ENCODE measurements at regions not wholly inside any gene's neighbourhood (a gene's known extent, or its start where the extent isn't known, plus 50 kb on each side); places are given as distances from the start of the nearest gene placed in this dataset.

DNA sequence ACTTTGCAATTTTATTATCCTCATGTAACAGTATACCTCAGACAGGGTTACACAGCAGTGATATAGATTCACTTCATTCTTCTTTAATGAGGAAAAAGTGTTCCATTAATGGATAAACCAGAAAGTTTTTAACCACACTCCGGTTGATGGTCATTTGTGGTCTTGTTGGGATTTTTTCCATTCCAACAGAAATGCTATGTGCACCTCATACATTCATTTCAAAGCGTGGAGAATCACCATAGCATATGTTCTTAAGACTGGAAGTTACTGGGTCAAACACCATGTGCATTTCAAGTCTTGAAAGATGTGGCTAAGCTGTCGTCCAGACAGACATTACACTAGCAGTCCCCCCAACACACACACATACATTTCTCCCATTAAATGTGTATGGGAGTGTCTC lies 245.8 kb upstream of the CDH5 start:
- TF ChIP-seq, protein P1, sequence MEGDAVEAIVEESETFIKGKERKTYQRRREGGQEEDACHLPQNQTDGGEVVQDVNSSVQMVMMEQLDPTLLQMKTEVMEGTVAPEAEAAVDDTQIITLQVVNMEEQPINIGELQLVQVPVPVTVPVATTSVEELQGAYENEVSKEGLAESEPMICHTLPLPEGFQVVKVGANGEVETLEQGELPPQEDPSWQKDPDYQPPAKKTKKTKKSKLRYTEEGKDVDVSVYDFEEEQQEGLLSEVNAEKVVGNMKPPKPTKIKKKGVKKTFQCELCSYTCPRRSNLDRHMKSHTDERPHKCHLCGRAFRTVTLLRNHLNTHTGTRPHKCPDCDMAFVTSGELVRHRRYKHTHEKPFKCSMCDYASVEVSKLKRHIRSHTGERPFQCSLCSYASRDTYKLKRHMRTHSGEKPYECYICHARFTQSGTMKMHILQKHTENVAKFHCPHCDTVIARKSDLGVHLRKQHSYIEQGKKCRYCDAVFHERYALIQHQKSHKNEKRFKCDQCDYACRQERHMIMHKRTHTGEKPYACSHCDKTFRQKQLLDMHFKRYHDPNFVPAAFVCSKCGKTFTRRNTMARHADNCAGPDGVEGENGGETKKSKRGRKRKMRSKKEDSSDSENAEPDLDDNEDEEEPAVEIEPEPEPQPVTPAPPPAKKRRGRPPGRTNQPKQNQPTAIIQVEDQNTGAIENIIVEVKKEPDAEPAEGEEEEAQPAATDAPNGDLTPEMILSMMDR (IDR thresholded peaks at IDR 0.05; ENCODE audit: low read depth, low read length), result no peak
- no peak overlapping the region for H3K4me3 ChIP-seq (ENCODE audit: low read depth, low read length)

DNA sequence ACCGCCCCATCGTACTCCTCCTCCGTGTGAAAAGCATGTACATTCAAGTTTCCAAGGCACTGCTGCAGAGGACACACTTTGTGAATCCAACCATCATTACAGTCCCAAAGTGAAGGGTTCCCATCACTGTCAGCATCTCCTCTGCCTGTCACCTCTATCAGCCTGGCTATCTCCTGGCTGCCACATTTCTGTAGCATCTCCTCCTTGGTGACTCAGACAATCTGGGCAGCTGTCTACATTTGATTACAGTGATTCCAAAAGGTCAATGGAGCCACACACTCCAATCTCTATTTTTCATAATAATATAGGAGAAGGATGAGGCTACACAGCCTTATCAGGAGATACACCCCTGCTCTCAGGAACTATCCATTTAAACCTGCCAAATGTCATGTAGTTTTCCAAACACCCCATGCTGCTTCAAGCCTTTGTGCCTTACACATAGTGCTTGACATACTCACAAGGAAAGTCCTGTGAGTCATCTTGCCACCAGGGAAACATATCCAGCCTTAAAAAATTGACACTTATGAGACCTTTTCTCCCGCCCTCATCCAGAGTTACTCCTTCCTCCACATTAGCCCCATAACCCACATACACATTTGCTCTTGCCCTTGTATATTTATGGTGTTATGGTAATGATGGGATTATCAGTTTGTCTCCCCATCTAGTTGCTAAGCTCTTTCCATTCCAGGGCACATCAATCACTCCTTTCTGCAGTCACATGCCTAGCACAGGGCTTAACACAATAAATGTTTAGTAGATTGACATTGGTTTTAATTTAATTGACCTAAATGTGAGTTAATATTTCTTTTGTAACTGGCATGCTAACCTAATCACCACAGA lies 250.1 kb upstream of the CDH5 start:
- no peak overlapping the region for H3K4me3 ChIP-seq (ENCODE audit: low read depth, low read length)
- TF ChIP-seq, protein P1 (IDR thresholded peaks at IDR 0.05; ENCODE audit: low read depth, low read length), result no peak

DNA sequence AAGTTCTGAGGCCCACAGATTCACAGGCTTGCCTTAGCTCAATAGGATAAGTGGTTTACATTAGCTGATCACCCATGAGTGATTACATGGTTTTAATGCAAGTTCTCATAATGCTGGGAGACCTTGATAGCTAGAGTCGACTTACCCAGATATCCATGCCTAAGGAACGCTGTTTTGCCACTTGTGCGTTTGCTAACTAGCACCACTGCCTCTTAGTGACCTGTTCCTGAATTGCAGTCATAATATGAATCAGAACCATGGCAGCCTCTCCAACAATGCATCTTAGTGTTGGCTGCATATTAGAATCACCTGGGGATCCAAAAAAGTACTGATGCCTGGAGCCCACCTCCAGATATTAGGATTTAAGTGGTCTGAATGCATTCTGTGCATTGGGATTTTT lies 251.1 kb upstream of the CDH5 start:
- TF ChIP-seq, protein P1 (IDR thresholded peaks at IDR 0.05; ENCODE audit: low read depth, low read length), result no peak

DNA sequence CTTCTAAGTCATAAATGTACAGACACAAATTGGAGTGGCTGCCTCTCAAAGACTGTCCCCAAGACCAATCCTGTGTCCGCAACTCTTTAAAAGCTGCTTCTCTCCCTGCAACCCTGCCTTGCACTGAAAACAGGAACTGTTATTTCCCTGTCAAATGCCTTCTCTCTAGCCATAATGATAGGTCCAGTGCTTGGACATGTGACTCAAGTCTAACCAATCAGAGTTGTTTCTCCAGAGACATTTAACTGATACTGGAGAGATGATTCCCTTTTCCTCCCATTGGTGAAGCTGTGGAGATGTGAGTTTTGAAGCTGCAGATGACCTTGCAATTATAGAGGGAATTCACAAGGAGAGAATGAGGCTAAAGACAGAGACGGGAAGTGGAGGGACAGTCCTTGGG lies 253.3 kb upstream of the CDH5 start:
- TF ChIP-seq, protein P1 (IDR thresholded peaks at IDR 0.05; ENCODE audit: low read depth, low read length), result no peak

More for the DNA sequence above, 251.1 kb upstream of the CDH5 start:
- H3K4me3 ChIP-seq (ENCODE audit: low read depth, low read length), result no peak overlapping the region

DNA sequence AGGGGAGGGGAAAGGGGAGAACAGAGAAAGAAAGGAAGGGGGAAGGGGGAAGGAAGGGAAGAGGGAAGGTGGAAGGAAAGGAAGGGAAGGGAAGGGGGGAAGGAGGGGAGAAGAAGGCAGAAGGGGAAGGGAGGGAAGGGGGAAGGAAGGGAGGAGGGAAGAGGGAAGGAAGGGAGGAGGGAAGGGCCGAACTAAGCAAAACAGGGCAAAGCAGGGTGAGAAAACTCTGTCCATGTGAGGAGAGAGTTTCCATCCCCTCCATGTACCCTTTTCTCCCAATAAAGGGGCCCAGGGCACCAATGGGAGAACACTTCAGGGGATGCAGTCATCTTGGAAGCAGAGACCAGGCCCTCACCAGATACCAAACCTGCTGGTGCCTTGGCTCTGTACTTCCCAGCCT lies 256.8 kb upstream of the CDH5 start:
- H3K4me3 ChIP-seq (ENCODE audit: low read depth, low read length), result no peak overlapping the region
- TF ChIP-seq, protein P1 (IDR thresholded peaks at IDR 0.05; ENCODE audit: low read depth, low read length), result no peak

More for the DNA sequence above, 253.3 kb upstream of the CDH5 start:
- H3K4me3 ChIP-seq (ENCODE audit: low read depth, low read length), result no peak overlapping the region

DNA sequence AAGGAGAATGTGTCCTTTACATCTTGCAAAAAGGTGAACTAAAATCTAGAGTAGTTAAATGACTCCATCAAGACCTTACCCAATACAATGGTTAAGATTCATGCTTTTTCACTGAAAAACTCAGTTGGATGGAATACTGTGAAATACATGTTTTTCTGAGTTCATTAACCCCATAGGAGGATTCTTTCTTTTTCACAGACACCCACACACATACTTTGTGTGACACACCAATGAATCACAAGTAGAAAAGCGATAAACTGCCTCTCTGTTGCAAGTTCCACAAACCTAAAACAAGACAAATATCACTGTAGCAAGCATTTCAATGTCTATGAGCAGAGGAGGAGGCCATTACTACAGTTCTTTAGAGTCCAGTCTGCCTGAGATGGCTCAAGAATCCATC lies 258.8 kb upstream of the CDH5 start:
- no peak overlapping the region for H3K4me3 ChIP-seq (ENCODE audit: low read depth, low read length)
- TF ChIP-seq, protein P1 (IDR thresholded peaks at IDR 0.05; ENCODE audit: low read depth, low read length), result no peak

DNA sequence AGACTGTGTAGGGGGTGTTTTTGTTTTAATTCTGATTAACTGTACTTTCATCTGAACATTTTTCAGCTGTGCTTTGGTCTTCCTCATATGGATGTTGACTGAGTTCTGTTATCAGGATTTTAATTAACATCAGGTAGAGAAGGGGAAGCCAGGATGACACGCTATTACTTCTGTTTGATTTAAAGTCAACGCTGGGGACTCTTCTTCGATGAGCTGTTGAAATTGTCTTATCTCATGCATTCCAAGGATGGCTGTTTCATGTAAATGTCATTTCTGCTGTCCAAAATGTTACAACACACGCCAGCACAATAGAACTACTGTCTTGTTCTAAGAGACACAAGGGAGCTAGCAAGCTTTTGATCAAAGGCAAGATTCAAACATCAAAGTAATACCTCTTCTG lies 263.3 kb upstream of the CDH5 start:
- TF ChIP-seq, protein P1 (IDR thresholded peaks at IDR 0.05; ENCODE audit: low read depth, low read length), result no peak
- no peak overlapping the region for H3K4me3 ChIP-seq (ENCODE audit: low read depth, low read length)
